Endodermal cell (in vitro differentiated cells): ENCODE measurements at regions not wholly inside any gene's neighbourhood (a gene's known extent, or its start where the extent isn't known, plus 50 kb on each side); places are given as distances from the start of the nearest gene placed in this dataset.
"Not testable (repeated sequence)": the region's sequence is repeated elsewhere in the genome, so short reads cannot be mapped to it uniquely, and the experiment has no call there.

Source experiments
- DNase-seq: peaks from one replicate; pipeline ENCODE4 v3.0.0-alpha.2; 2017
- H3K27ac ChIP-seq: 2 replicates; pipeline ENCODE4 v1.5.1; 2013; ENCODE audit warnings: mild to moderate bottlenecking, low read depth, low read length, moderate library complexity
- H3K27me3 ChIP-seq: 2 replicates; pipeline ENCODE4 v1.6.1; 2013; ENCODE audit warnings: mild to moderate bottlenecking, low read length, moderate library complexity; ENCODE audit not compliant: insufficient read depth, control insufficient read depth, poor library complexity, severe bottlenecking
- H3K36me3 ChIP-seq: 2 replicates; pipeline ENCODE4 v1.7.0; 2013; ENCODE audit warnings: mild to moderate bottlenecking, low read length, moderate library complexity; ENCODE audit not compliant: control insufficient read depth, insufficient read depth
- H3K4me1 ChIP-seq: one replicate; pipeline ENCODE4 v1.7.0; 2013; ENCODE audit warnings: low read length; ENCODE audit not compliant: control insufficient read depth, insufficient read depth
- H3K4me3 ChIP-seq: 2 replicates; pipeline ENCODE4 v1.5.1; 2013; ENCODE audit warnings: mild to moderate bottlenecking, low read length, moderate library complexity
- H3K9ac ChIP-seq: 2 replicates; pipeline ENCODE4 v1.6.1; 2013; ENCODE audit warnings: mild to moderate bottlenecking, low read length, moderate library complexity; ENCODE audit not compliant: poor library complexity, severe bottlenecking; ENCODE audit errors: extremely low read depth
- H3K9me3 ChIP-seq: 2 replicates; pipeline ENCODE4 v1.6.1; 2013; ENCODE audit warnings: mild to moderate bottlenecking, low read length, moderate library complexity; ENCODE audit not compliant: control insufficient read depth
- H3K27ac Mint-ChIP-seq: 2 replicates; pipeline ENCODE4 v1.8.0; 2020; ENCODE audit warnings: mixed read lengths
- H3K27me3 Mint-ChIP-seq: 2 replicates; pipeline ENCODE4 v1.8.0; 2021; ENCODE audit warnings: mild to moderate bottlenecking, mixed read lengths; ENCODE audit not compliant: insufficient read depth
- H3K36me3 Mint-ChIP-seq: 2 replicates; pipeline ENCODE4 v1.8.0; 2020; ENCODE audit warnings: low read depth, mixed read lengths
- H3K4me1 Mint-ChIP-seq: 2 replicates; pipeline ENCODE4 v1.8.0; 2020; ENCODE audit warnings: mixed read lengths
- H3K4me3 Mint-ChIP-seq: 2 replicates; pipeline ENCODE4 v1.8.0; 2020; ENCODE audit warnings: mild to moderate bottlenecking, moderate library complexity, mixed read lengths
- H3K9me3 Mint-ChIP-seq: 2 replicates; pipeline ENCODE4 v1.8.0; 2020; ENCODE audit warnings: mild to moderate bottlenecking, mixed read lengths
- CTCF ChIP-seq: fragments of 200-600 bp; sonication (generic); conservative IDR thresholded peaks from 2 replicates; pipeline ENCODE4 v1.5.0; 2021; ENCODE audit warnings: antibody characterized with exemption, mild to moderate bottlenecking
- WGBS, 2 experiments: methylation state at CpG; one replicate each; pipeline versions ENCODE4 v1.1.5 to v1.1.7; 2013; ENCODE audit warnings: missing lambda C conversion rate in 2 of 2, mixed read lengths in 1 of 2; ENCODE audit not compliant: insufficient coverage in 1 of 2, insufficient read length in 1 of 2; 5-methylcytosine and 5-hydroxymethylcytosine counted together

GRCh38 chr6:66264376-66264775 lies 557.4 kb upstream of the EYS start:
- Histone ChIP-seq H3K9me3 (peaks cover 21% of the 10 kb centered on the region), H3K27ac (no peak overlapping the region), H3K27me3 (no peaks in the 10 kb centered on the region), H3K4me1 (peaks cover 4% of the 10 kb centered on the region), H3K9ac (no peak overlapping the region), H3K4me3 (no peak overlapping the region), H3K36me3 (no peaks in the 10 kb centered on the region)
- 81 to 93% methylated on average over 3 to 4 of the region's 4 CpGs for WGBS, 2 experiments
- no peaks in the 10 kb centered on the region for H3K27me3 Mint-ChIP-seq
- no peak for DNase-seq
- no peak overlapping the region for H3K4me3 Mint-ChIP-seq
- TF ChIP-seq CTCF = no peak
- no peak overlapping the region for H3K27ac Mint-ChIP-seq
- H3K9me3 Mint-ChIP-seq = peaks cover 30% of the 10 kb centered on the region
- H3K4me1 Mint-ChIP-seq = peaks cover 10% of the 10 kb centered on the region
- peaks cover 22% of the 10 kb centered on the region for H3K36me3 Mint-ChIP-seq

- peak; percentile 63 for DNase-seq
- H3K9ac ChIP-seq, H3K27ac Mint-ChIP-seq, H3K27ac ChIP-seq, H3K4me1 ChIP-seq, H3K27me3 Mint-ChIP-seq, H3K36me3 ChIP-seq, H3K27me3 ChIP-seq: not testable (repeated sequence)
- peak overlapping the region; percentile 27 for H3K4me3 Mint-ChIP-seq
- WGBS, 2 experiments = 90 to 93% methylated on average over 2 to 6 of the region's 6 CpGs
- peak overlapping the region; percentile 71 for H3K4me3 ChIP-seq
- H3K4me1 Mint-ChIP-seq = peaks cover 10% of the 10 kb centered on the region
- peaks cover 32% of the 10 kb centered on the region for H3K36me3 Mint-ChIP-seq
- peak; percentile 45 for TF ChIP-seq CTCF
- H3K9me3 Mint-ChIP-seq = peaks cover 68% of the 10 kb centered on the region
- peaks cover 69% of the 10 kb centered on the region for H3K9me3 ChIP-seq
Observed at GRCh38 chr6:66258731-66259487, 551.9 kb upstream of the EYS start.

GRCh38 chr6:66245231-66245630 lies 538.2 kb upstream of the EYS start:
- Mint-ChIP-seq H3K36me3 (peaks cover 8% of the 10 kb centered on the region), H3K27ac (no peak overlapping the region), H3K4me3 (no peak overlapping the region), H3K27me3 (no peaks in the 10 kb centered on the region), H3K4me1 (peaks cover 2% of the 10 kb centered on the region), H3K9me3 (peaks cover 17% of the 10 kb centered on the region)
- WGBS, 2 experiments = 100% methylated on average over 1 of the region's 1 CpG; no CpG with 5 or more reads in 1 of the 2 experiments
- no peak overlapping the region for H3K4me3 ChIP-seq
- H3K4me1 ChIP-seq = no peaks in the 10 kb centered on the region
- H3K36me3 ChIP-seq = no peaks in the 10 kb centered on the region
- no peak overlapping the region for H3K9ac ChIP-seq
- H3K9me3 ChIP-seq = no peaks in the 10 kb centered on the region
- no peaks in the 10 kb centered on the region for H3K27me3 ChIP-seq
- no peak overlapping the region for H3K27ac ChIP-seq
- DNase-seq = no peak
- no peak for TF ChIP-seq CTCF
